Right renal pelvis (tissue), 4 donors: ENCODE measurements at regions not wholly inside any gene's neighbourhood (a gene's known extent, or its start where the extent isn't known, plus 50 kb on each side); places are given as distances from the start of the nearest gene placed in this dataset.

Source experiments
- DNase-seq, 4 donors: peaks; one replicate each; pipeline ENCODE4 v3.0.0-alpha.2; 2013; ENCODE audit warnings: low read depth in 4 of 4, low spot score in 3 of 4, missing footprints in 1 of 4

- no peak for DNase-seq
Measured at GRCh38 chr1:209399800-209400199, 183.7 kb upstream of the CAMK1G start.

- DNase-seq: no peak
Measured at GRCh38 chr1:209400351-209401220, 182.9 kb upstream of the CAMK1G start.

- DNase-seq: no peak
Measured at GRCh38 chr1:209402697-209403096, 180.8 kb upstream of the CAMK1G start.

DNA sequence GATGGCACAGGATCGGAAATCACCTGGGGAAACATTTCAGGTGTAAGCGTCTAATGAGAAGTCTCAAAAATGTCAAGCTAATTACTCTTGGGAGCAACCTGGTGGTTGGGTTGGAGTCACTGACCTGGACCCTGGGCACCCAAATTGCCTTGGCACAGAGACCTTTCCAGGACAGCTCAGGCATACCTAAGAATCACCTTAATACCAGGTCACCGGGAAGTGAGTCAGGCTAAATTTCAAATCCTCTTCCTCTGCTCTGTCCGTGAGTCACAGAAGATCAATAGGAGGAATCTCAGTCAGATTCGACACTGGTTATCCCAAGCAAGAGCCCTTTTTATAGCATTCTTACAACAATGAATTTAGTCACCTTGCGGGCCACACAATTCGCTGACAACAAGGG is 179.6 kb upstream of the CAMK1G start:
- DNase-seq: no peak

DNA sequence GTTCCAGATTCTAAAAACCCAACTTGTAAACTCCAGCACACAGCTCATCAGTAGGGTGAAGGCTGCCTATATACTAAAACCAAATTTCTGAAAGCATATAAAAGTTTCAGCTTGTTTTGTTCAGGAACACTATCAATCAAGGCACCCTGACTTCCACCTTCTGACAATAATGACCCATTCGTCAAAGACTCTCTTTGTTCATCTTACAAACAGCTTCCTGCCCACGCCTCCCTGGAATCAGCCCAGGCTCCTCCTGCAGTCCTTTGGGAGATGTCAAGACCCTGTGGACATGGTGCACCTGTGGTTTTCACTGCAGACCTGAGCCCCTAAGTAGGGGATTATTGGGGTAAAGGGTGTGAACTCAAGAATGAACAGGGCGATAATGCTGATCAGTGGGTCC is 178.9 kb upstream of the CAMK1G start:
- no peak for DNase-seq

DNA sequence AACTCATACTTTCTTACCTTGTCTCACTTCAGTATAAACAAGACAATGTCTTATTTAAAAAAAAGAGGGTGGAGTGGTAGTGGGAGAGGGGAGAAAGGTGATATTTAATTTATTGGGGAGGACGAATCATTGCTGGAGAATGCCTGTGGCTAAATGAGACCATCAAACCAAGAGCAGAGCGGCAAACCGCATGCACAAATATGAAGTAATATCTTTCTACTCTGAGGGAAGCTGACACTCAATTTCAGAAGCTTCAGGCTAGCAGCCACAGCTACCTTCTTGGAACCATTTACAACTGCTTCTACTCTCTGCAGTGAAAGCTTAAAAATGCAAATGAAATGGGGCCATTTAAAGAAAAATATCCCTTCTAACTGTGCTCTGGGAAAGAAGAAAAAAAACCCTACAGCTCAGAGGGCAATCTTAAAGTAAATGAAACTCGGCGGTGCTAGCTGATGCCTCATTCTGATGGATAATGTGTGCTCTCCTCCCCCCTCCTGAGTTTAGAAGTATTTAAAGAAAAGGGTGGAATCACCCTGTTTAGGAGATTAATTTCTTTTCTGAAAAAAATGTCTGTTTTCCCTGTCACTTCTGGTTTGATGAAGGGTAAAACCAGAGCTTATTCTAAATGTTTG is 178.2 kb upstream of the CAMK1G start:
- no peak for DNase-seq

DNA sequence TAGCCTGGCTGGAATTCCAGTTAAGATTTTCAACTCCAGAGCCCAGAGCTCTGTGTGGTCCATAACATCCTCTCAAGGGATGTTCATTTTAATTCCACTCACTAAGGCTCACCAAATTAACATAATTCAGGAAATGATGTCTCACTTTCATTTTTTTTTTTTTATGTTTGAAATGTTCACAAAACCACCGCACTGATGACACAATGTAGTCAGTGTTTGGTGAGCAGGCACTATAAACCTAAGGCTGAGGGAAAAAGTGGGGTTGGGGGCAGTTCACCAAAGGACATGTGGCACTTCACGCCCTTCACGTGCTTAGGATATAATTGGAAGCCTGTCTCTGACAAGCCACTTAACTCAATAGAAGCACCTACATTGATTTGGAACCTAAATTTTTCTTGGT is 177.3 kb upstream of the CAMK1G start:
- no peak for DNase-seq

DNA sequence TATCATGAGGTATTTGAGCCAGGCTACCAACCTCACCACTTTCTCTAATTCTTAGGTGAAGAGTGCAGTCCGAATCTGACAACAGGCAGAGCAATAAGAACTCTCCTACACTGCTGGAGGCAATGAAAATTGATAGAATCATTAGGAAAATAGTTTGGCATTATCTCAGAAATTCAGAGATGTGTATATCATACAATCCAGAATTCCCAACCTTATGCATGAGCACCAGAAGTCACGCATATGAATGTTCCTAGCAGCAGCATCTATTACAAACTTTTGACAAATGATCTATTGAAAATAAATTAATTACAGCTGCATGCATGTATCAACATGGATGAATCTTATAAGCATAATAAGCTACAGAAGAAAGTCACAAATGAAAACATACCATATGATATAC is 176.9 kb upstream of the CAMK1G start:
- DNase-seq: no peak

GRCh38 chr1:209409780-209410179 is 173.7 kb upstream of the CAMK1G start:
- DNase-seq: no peak

DNA sequence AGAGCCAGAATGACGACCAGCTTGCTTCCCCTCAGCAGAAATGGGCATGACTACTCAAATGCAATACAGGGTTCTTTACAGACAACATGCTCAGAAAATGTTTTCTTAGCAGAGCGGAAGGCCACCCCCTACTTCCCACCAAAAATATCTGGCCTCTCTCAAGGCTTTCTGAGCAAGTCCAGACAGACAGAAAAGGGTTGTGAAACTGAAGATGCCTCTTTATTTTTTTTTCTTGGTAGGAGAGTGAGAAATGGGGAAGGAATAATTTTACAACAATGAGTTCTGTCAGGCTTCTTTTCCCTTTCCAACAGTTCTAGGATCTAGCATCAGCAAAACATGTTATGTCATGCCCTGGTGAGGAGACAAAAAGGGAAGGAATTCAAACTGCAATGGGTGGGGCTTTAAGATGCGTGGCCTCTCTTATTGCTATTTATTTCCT is 172.0 kb upstream of the CAMK1G start:
- DNase-seq: no peak

- DNase-seq: no peak
Measured at GRCh38 chr1:209412036-209412435, 171.5 kb upstream of the CAMK1G start.

GRCh38 chr1:209412566-209412965 is 170.9 kb upstream of the CAMK1G start:
- DNase-seq: no peak

GRCh38 chr1:209413062-209413461 is 170.5 kb upstream of the CAMK1G start:
- DNase-seq: no peak

DNA sequence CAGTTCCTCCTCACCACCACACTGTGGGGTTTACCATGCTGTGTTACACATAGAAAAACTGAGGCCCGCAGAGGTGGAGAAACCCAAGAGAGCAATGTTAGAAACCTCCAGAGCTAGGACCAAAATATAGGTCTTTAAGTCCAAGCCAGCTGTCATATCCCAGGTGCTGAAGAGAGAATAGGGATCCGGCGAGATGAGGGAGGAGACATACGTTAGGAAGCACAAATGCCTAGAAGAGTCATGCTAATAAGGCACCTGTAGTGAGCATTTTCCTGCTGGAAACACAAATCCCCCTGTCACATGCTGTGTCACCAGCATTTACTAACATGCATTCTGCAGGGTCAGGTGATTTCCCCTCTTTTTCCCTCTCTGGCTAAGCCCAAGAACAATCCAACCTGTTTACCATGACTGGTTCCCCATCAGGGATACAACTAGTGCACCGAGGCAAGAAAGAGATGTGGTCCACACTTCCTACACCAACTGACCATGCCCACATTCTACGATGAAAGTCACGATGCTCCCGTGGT is 168.6 kb upstream of the CAMK1G start:
- no peak for DNase-seq

- no peak for DNase-seq
Measured at GRCh38 chr1:209416039-209416438, 167.5 kb upstream of the CAMK1G start.

- DNase-seq: no peak
Measured at GRCh38 chr1:209416716-209417115, 166.8 kb upstream of the CAMK1G start.

DNA sequence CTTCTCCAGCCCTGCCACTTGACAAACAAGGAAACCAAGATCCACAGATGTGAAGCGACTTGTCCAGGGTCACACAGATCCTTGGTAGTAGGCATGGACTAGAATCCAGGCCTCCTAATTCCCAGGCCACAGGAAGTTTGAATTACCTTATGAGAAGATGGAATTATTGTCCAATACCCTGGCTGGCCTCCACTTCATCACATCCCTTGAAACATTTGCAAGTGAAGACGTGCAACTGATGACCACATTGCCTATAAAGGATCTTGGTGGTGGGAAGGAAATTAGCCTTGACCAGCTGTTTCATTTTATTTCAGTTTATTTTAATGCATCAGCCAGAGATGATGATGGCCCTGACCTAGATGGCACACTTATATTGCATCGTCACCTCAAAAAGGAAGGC is 165.8 kb upstream of the CAMK1G start:
- DNase-seq: no peak

GRCh38 chr1:209420276-209420675 is 163.2 kb upstream of the CAMK1G start:
- DNase-seq: no peak

DNA sequence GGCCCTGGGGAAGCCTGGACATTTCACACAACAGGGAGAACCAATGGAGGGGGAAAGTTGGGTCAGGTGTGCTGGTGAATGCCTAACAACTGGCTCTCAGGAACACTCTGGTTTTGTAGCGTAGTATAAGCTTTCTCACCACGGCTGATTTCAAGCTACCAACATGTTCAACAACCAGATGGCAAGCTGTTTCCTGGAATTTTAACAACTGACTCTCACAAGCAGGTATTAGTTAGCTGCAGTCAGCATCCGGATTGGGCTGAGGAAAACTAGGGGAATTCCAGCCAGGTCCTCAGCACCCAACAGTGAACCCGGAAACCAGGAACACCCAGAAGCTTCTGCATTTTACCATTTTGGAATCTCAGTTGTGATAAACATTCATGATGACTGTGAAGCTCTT is 162.3 kb upstream of the CAMK1G start:
- no peak for DNase-seq

GRCh38 chr1:209421978-209422680 is 161.4 kb upstream of the CAMK1G start:
- no peak for DNase-seq

DNA sequence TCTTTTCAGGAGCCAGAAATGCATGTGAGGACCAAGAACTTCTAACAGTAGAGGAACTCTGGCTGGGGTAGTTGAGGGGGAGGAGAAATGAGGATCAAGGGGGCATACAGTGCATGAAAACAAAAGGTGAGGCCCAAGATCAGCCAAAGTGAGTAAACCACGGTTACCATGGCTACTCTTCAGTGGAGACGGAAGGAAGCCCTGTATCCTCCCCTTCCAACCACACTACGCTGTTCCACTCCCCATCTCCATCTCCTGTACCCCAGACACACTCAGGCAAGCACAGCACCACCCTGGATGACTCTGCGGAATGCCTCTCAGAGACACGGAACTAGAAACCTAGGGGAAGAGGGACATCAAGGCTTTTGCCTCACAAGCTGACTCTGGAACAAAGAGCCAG is 157.6 kb upstream of the CAMK1G start:
- no peak for DNase-seq
